GM12878 (cell line): ENCODE measurements at regions not wholly inside any gene's neighbourhood (a gene's known extent, or its start where the extent isn't known, plus 50 kb on each side); places are given as distances from the start of the nearest gene placed in this dataset.

Experiments
- SP1 ChIP-seq: IDR thresholded peaks from one replicate; pipeline ENCODE4 v1.6.1; 2011; ENCODE audit warnings: low read depth, low read length
- TF ChIP-seq, protein P1 (sequence below), 3 experiments: IDR thresholded peaks in 2 of 3; conservative IDR thresholded peaks in 1 of 3; 2 replicates each; pipeline ENCODE4 v1.5.1; 2011; ENCODE audit warnings: low read depth in 3 of 3, low read length in 3 of 3, mild to moderate bottlenecking in 3 of 3, control low read depth in 2 of 3, moderate library complexity in 2 of 3, inconsistent platforms in 1 of 3, mixed read lengths in 1 of 3; ENCODE audit not compliant: control insufficient read depth in 2 of 3, insufficient read depth in 1 of 3; ENCODE audit errors: extremely low read depth in 1 of 3

DNA sequence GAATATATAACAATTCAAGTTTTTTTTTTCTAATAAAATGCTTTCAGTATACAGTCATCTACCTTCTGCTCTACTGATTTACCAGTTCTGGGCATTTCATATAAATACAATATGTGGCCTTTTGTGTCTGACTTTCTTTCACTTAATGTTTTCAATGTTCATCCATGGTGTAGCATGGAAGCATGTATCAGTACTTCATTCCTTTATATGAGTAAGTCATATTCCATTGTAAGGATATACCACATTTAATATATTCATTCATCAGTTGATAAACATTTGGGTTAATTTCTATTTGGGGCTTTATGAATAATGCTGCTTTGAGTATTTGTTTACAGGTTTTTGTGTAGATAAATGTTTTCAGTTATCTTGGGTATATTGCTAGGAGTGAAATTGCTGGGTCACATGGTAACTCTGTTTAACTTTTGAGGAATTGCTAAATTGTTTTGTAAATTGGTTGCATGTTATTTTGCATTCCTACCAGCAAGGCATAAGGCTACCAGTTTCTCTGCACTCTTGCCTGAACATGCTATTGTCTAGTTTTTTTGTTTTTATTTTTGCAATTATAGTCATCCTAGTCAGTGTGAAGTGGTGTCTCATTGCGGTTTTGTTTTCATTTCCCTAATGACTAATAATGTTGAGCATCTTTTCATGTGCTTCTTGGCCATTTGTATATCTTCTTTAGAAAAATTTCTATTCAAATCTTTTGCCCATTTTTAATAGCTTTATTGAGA lies 206.1 kb downstream of the TM2D1 start:
- TF ChIP-seq, protein P1, sequence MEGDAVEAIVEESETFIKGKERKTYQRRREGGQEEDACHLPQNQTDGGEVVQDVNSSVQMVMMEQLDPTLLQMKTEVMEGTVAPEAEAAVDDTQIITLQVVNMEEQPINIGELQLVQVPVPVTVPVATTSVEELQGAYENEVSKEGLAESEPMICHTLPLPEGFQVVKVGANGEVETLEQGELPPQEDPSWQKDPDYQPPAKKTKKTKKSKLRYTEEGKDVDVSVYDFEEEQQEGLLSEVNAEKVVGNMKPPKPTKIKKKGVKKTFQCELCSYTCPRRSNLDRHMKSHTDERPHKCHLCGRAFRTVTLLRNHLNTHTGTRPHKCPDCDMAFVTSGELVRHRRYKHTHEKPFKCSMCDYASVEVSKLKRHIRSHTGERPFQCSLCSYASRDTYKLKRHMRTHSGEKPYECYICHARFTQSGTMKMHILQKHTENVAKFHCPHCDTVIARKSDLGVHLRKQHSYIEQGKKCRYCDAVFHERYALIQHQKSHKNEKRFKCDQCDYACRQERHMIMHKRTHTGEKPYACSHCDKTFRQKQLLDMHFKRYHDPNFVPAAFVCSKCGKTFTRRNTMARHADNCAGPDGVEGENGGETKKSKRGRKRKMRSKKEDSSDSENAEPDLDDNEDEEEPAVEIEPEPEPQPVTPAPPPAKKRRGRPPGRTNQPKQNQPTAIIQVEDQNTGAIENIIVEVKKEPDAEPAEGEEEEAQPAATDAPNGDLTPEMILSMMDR (IDR thresholded peaks at IDR 0.05 in 2 of 3, conservative IDR thresholded peaks at IDR 0.05 in 1 of 3; ENCODE audit: control insufficient read depth in 2 of 3, extremely low read depth in 1 of 3, insufficient read depth in 1 of 3, low read depth in 3 of 3, low read length in 3 of 3) = no peak
- no peak for TF ChIP-seq SP1
